Keratinocyte (primary cell): ENCODE measurements at regions not wholly inside any gene's neighbourhood (a gene's known extent, or its start where the extent isn't known, plus 50 kb on each side); places are given as distances from the start of the nearest gene placed in this dataset.

Source experiments
- EZH2 ChIP-seq: IDR thresholded peaks from one replicate; pipeline ENCODE4 v1.6.1; 2012; ENCODE audit warnings: inconsistent platforms, mild to moderate bottlenecking, low read length, moderate library complexity
- TF ChIP-seq, protein P1 (sequence below), 3 experiments: IDR thresholded peaks in 1 of 3; conservative IDR thresholded peaks in 1 of 3; optimal IDR thresholded peaks in 1 of 3; 2 replicates in 2 of 3; 3 replicates in 1 of 3; pipeline versions ENCODE3 to v1.5.1; 2011; ENCODE audit warnings: low read length in 3 of 3, mild to moderate bottlenecking in 3 of 3, moderate library complexity in 2 of 3, control low read depth in 1 of 3, inconsistent platforms in 1 of 3; ENCODE audit not compliant: insufficient read depth in 2 of 3; ENCODE audit errors: extremely low read depth in 1 of 3

- TF ChIP-seq, protein P1, sequence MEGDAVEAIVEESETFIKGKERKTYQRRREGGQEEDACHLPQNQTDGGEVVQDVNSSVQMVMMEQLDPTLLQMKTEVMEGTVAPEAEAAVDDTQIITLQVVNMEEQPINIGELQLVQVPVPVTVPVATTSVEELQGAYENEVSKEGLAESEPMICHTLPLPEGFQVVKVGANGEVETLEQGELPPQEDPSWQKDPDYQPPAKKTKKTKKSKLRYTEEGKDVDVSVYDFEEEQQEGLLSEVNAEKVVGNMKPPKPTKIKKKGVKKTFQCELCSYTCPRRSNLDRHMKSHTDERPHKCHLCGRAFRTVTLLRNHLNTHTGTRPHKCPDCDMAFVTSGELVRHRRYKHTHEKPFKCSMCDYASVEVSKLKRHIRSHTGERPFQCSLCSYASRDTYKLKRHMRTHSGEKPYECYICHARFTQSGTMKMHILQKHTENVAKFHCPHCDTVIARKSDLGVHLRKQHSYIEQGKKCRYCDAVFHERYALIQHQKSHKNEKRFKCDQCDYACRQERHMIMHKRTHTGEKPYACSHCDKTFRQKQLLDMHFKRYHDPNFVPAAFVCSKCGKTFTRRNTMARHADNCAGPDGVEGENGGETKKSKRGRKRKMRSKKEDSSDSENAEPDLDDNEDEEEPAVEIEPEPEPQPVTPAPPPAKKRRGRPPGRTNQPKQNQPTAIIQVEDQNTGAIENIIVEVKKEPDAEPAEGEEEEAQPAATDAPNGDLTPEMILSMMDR (optimal IDR thresholded peaks at IDR 0.05 in 1 of 3, IDR thresholded peaks at IDR 0.05 in 1 of 3, conservative IDR thresholded peaks at IDR 0.05 in 1 of 3; ENCODE audit: extremely low read depth in 1 of 3, insufficient read depth in 2 of 3, low read length in 3 of 3), result no peak
- no peak for TF ChIP-seq EZH2
Measured at GRCh38 chr4:18777190-18777930, 755.8 kb upstream of the LCORL start.
